GM12872 (cell line): ENCODE measurements at regions not wholly inside any gene's neighbourhood (a gene's known extent, or its start where the extent isn't known, plus 50 kb on each side); places are given as distances from the start of the nearest gene placed in this dataset.

ENCODE experiments used
- CTCF ChIP-seq: IDR thresholded peaks from 3 replicates; pipeline ENCODE4 v1.5.1; 2011; ENCODE audit warnings: low read depth, mild to moderate bottlenecking, low read length, moderate library complexity; ENCODE audit not compliant: insufficient read depth

- no peak for TF ChIP-seq CTCF
Measured at GRCh38 chr3:161444694-161445077, 51.9 kb upstream of the OTOL1 start.

GRCh38 chr3:161443921-161444693, 52.5 kb upstream of the OTOL1 start:
- TF ChIP-seq CTCF, result no peak

- TF ChIP-seq CTCF, result no peak
Measured at GRCh38 chr3:161430307-161430706, 59.0 kb upstream of the SPTSSB start.

GRCh38 chr3:161427347-161427746, 56.0 kb upstream of the SPTSSB start:
- TF ChIP-seq CTCF, result no peak

GRCh38 chr3:161426758-161427157, 55.4 kb upstream of the SPTSSB start:
- TF ChIP-seq CTCF, result no peak

GRCh38 chr3:161423911-161424522, 52.7 kb upstream of the SPTSSB start:
- TF ChIP-seq CTCF, result peak; percentile 35; the same call in 1 of the 3 replicates

- no peak for TF ChIP-seq CTCF
Measured at GRCh38 chr3:161422171-161422700, 50.9 kb upstream of the SPTSSB start.
